Keratinocyte (primary cell): ENCODE measurements at regions not wholly inside any gene's neighbourhood (a gene's known extent, or its start where the extent isn't known, plus 50 kb on each side); places are given as distances from the start of the nearest gene placed in this dataset.

Experiments
- CTCF ChIP-seq, 3 experiments: IDR thresholded peaks in 1 of 3; conservative IDR thresholded peaks in 1 of 3; optimal IDR thresholded peaks in 1 of 3; 2 replicates in 2 of 3; 3 replicates in 1 of 3; pipeline versions ENCODE3 to v1.5.1; 2011; ENCODE audit warnings: low read length in 3 of 3, mild to moderate bottlenecking in 3 of 3, moderate library complexity in 2 of 3, control low read depth in 1 of 3, inconsistent platforms in 1 of 3; ENCODE audit not compliant: insufficient read depth in 2 of 3; ENCODE audit errors: extremely low read depth in 1 of 3
- EZH2 ChIP-seq: IDR thresholded peaks from one replicate; pipeline ENCODE4 v1.6.1; 2012; ENCODE audit warnings: inconsistent platforms, mild to moderate bottlenecking, low read length, moderate library complexity

DNA sequence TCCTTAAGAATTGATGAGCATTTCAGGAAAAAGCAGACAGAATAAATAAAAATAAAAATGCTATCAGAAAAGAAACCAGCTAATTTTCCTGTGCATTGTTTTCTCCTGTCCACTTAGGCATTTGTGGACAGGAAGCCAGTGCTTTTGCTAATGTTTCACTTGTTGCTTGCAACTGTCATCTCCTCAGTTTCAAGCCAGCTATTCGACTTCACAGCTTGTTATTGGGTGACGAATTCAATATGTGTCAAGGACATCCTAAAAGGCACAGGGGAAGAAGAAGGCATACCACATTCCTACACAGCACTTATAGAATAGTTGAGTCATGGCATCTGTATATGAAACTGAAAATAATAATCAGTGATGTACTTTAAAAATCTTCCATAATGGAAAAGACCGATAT is 530.6 kb upstream of the KIRREL3 start:
- TF ChIP-seq CTCF (optimal IDR thresholded peaks at IDR 0.05 in 1 of 3, IDR thresholded peaks at IDR 0.05 in 1 of 3, conservative IDR thresholded peaks at IDR 0.05 in 1 of 3; ENCODE audit: extremely low read depth in 1 of 3, insufficient read depth in 2 of 3, low read length in 3 of 3) (no peak), EZH2 (no peak)
